ENCODE measurements at regions not wholly inside any gene's neighbourhood (a gene's known extent, or its start where the extent isn't known, plus 50 kb on each side); places are given as distances from the start of the nearest gene placed in this dataset.

GRCh38 chr2:181262782-181263181 is 194.4 kb upstream of the ITGA4 start:
- TF ChIP-seq POLR2A (IDR thresholded peaks at IDR 0.05; ENCODE audit: borderline replicate concordance, extremely low read depth, insufficient read depth, insufficient read length) (no peak), CTCF (IDR thresholded peaks at IDR 0.05 in 2 of 3, conservative IDR thresholded peaks at IDR 0.05 in 1 of 3; ENCODE audit: borderline replicate concordance in 1 of 3, insufficient read depth in 1 of 3, low read depth in 2 of 3, low read length in 2 of 3) (no peak), SP1 (IDR thresholded peaks at IDR 0.05; ENCODE audit: low read depth) (no peak)

Data from HCT116 (cell line).